Adrenal gland (tissue), 5 donors: ENCODE measurements at regions not wholly inside any gene's neighbourhood (a gene's known extent, or its start where the extent isn't known, plus 50 kb on each side); places are given as distances from the start of the nearest gene placed in this dataset.

ENCODE experiments used
- CTCF ChIP-seq, 6 experiments: fragments of 450-650 bp in 4 of 6; fragments of 200-600 bp in 2 of 6; sonication (generic) in 1 of 6; IDR thresholded peaks; 1 replicate in 5 of 6; 2 replicates in 1 of 6; pipeline versions ENCODE4 v1.5.1 to v1.8.0; 2016 to 2021; ENCODE audit warnings: antibody characterized with exemption in 6 of 6, mild to moderate bottlenecking in 2 of 6, moderate library complexity in 1 of 6
- POLR2A ChIP-seq, 2 donors: fragments of 450-650 bp; IDR thresholded peaks; one replicate each; pipeline ENCODE4 v1.6.1; 2017; ENCODE audit warnings: antibody characterized with exemption in 2 of 2, mild to moderate bottlenecking in 2 of 2, moderate library complexity in 1 of 2
- donor health status: DM: no; HTN: no; CAD: no.

GRCh38 chr7:67923286-67923685 lies 926.7 kb downstream of the TYW1 start:
- TF ChIP-seq CTCF (IDR thresholded peaks at IDR 0.05): no peak
- no peak for TF ChIP-seq POLR2A (IDR thresholded peaks at IDR 0.05)
